ENCODE measurements at regions not wholly inside any gene's neighbourhood (a gene's known extent, or its start where the extent isn't known, plus 50 kb on each side); places are given as distances from the start of the nearest gene placed in this dataset.

DNA sequence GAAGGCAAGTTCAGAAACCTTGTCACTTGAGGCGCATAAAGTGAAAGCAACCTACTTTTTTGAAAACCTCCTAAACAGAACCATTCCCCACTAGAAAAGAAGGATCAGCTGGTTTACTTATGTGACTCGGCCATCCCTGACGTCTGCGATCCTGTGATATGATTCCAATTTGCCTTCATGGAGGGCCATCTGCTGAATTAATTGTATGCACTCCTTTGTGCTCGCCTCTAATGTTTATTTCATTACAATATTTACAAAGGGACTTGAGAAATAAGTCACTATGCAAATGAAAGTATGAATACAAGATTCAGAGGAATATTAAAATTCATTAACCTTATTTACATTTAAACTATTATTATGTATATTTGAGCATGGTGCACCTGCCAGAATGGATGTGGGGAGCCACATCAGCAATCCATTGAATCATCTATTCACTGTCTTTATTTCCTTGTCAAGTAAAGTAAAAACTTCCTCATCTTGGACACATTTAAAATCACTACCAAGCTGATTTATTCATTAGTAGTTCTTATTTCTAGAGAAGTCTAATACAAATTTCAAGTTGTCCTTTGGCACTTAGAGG, 96.5 kb downstream of the RBM43 start:
- no peak overlapping the region for H3K9ac ChIP-seq (ENCODE audit: insufficient read length)
- no peak overlapping the region for H3K4me3 ChIP-seq
- TF ChIP-seq EZH2 (IDR thresholded peaks at IDR 0.05): no peak
- no peak for TF ChIP-seq POLR2AphosphoS5 (IDR thresholded peaks at IDR 0.05; ENCODE audit: borderline replicate concordance, low read depth, low read length)
- no peak for TF ChIP-seq FOXP2 (optimal IDR thresholded peaks at IDR 0.05; ENCODE audit: control extremely low read depth, extremely low read length, insufficient read depth)
- no peaks in the 10 kb centered on the region for H3K9me3 ChIP-seq (ENCODE audit: low read depth, low read length)
- no peak overlapping the region for H3K27ac ChIP-seq
- DNase-seq (ENCODE audit: low read depth, low spot score): no peak
- H3K36me3 ChIP-seq (ENCODE audit: insufficient read depth, low read length): no peaks in the 10 kb centered on the region

DNA sequence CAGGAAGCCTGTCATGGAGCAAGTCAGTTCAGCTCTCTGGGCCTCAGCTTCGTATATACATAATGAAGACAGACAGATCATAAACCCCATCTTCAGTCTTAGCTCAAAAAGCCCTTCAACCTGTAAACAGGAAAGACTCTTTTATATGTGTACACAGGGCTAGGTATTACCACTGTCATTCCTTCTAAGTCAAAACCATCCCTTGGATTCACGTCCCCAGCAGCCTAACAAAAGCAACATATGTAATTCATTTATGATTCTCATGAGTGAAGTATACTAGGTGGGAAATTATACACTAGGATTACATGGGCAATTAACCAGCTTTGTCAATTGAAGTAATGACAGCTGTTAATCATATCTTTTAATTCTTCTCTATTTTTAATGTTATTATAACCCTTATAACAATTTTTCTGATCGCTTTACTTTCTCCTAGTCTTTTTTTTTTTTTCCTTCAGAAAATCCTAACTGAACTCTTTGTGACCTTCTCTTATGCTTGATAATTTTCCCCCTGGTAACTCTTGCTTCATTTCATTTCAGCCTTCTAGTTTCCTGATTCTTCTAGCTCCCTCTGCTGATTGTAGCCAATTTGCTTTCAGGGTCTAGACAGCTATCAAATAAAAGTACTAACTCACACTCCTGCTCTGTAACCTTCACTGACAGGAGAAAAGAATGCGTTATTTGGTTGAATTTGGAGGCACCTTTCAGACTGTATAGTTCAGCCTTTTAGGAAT, 99.7 kb downstream of the RBM43 start:
- no peaks in the 10 kb centered on the region for H3K9me3 ChIP-seq (ENCODE audit: low read depth, low read length)
- no peak overlapping the region for H3K9ac ChIP-seq (ENCODE audit: insufficient read length)
- H3K36me3 ChIP-seq (ENCODE audit: insufficient read depth, low read length): no peaks in the 10 kb centered on the region
- TF ChIP-seq FOXP2 (optimal IDR thresholded peaks at IDR 0.05; ENCODE audit: control extremely low read depth, extremely low read length, insufficient read depth) (no peak), EZH2 (IDR thresholded peaks at IDR 0.05) (no peak), POLR2AphosphoS5 (IDR thresholded peaks at IDR 0.05; ENCODE audit: borderline replicate concordance, low read depth, low read length) (no peak)
- DNase-seq (ENCODE audit: low read depth, low spot score): no peak
- no peak overlapping the region for H3K27ac ChIP-seq
- no peak overlapping the region for H3K4me3 ChIP-seq

GRCh38 chr2:151159109-151159662, 102.5 kb downstream of the RBM43 start:
- no peak overlapping the region for H3K27ac ChIP-seq
- H3K4me3 ChIP-seq: no peak overlapping the region
- TF ChIP-seq FOXP2 (optimal IDR thresholded peaks at IDR 0.05; ENCODE audit: control extremely low read depth, extremely low read length, insufficient read depth) (no peak), POLR2AphosphoS5 (IDR thresholded peaks at IDR 0.05; ENCODE audit: borderline replicate concordance, low read depth, low read length) (no peak), EZH2 (IDR thresholded peaks at IDR 0.05) (no peak)
- no peak for DNase-seq (ENCODE audit: low read depth, low spot score)
- no peaks in the 10 kb centered on the region for H3K9me3 ChIP-seq (ENCODE audit: low read depth, low read length)
- H3K36me3 ChIP-seq (ENCODE audit: insufficient read depth, low read length): no peaks in the 10 kb centered on the region
- no peak overlapping the region for H3K9ac ChIP-seq (ENCODE audit: insufficient read length)

GRCh38 chr2:151157000-151157735, 104.5 kb downstream of the RBM43 start:
- Histone ChIP-seq H3K9ac (ENCODE audit: insufficient read length) (no peak overlapping the region), H3K9me3 (ENCODE audit: low read depth, low read length) (no peaks in the 10 kb centered on the region), H3K27ac (no peak overlapping the region), H3K4me3 (no peak overlapping the region), H3K36me3 (ENCODE audit: insufficient read depth, low read length) (no peaks in the 10 kb centered on the region)
- DNase-seq (ENCODE audit: low read depth, low spot score): no peak
- TF ChIP-seq FOXP2 (optimal IDR thresholded peaks at IDR 0.05; ENCODE audit: control extremely low read depth, extremely low read length, insufficient read depth): no peak
- TF ChIP-seq EZH2 (IDR thresholded peaks at IDR 0.05): no peak
- no peak for TF ChIP-seq POLR2AphosphoS5 (IDR thresholded peaks at IDR 0.05; ENCODE audit: borderline replicate concordance, low read depth, low read length)

- H3K9me3 ChIP-seq (ENCODE audit: low read depth, low read length): no peaks in the 10 kb centered on the region
- H3K4me3 ChIP-seq: no peak overlapping the region
- H3K9ac ChIP-seq (ENCODE audit: insufficient read length): no peak overlapping the region
- no peak for DNase-seq (ENCODE audit: low read depth, low spot score)
- H3K36me3 ChIP-seq (ENCODE audit: insufficient read depth, low read length): no peaks in the 10 kb centered on the region
- no peak overlapping the region for H3K27ac ChIP-seq
- TF ChIP-seq POLR2AphosphoS5 (IDR thresholded peaks at IDR 0.05; ENCODE audit: borderline replicate concordance, low read depth, low read length): no peak
These were observed 105.2 kb downstream of the RBM43 start for GRCh38 chr2:151156431-151156830.

- H3K36me3 ChIP-seq (ENCODE audit: insufficient read depth, low read length): no peaks in the 10 kb centered on the region
- no peaks in the 10 kb centered on the region for H3K9me3 ChIP-seq (ENCODE audit: low read depth, low read length)
- H3K27ac ChIP-seq: no peak overlapping the region
- no peak overlapping the region for H3K4me3 ChIP-seq
- TF ChIP-seq POLR2AphosphoS5 (IDR thresholded peaks at IDR 0.05; ENCODE audit: borderline replicate concordance, low read depth, low read length): no peak
- no peak for TF ChIP-seq FOXP2 (optimal IDR thresholded peaks at IDR 0.05; ENCODE audit: control extremely low read depth, extremely low read length, insufficient read depth)
- no peak for TF ChIP-seq EZH2 (IDR thresholded peaks at IDR 0.05)
- H3K9ac ChIP-seq (ENCODE audit: insufficient read length): no peak overlapping the region
- DNase-seq (ENCODE audit: low read depth, low spot score): no peak
These were observed 108.1 kb downstream of the RBM43 start for GRCh38 chr2:151153601-151154000.

GRCh38 chr2:151150331-151151320, 111.0 kb downstream of the RBM43 start:
- Histone ChIP-seq H3K9me3 (ENCODE audit: low read depth, low read length) (no peaks in the 10 kb centered on the region), H3K9ac (ENCODE audit: insufficient read length) (no peak overlapping the region), H3K27ac (no peak overlapping the region), H3K4me3 (no peak overlapping the region), H3K36me3 (ENCODE audit: insufficient read depth, low read length) (no peaks in the 10 kb centered on the region)
- TF ChIP-seq POLR2AphosphoS5 (IDR thresholded peaks at IDR 0.05; ENCODE audit: borderline replicate concordance, low read depth, low read length): no peak
- no peak for TF ChIP-seq FOXP2 (optimal IDR thresholded peaks at IDR 0.05; ENCODE audit: control extremely low read depth, extremely low read length, insufficient read depth)
- no peak for TF ChIP-seq EZH2 (IDR thresholded peaks at IDR 0.05)
- no peak for DNase-seq (ENCODE audit: low read depth, low spot score)
